ENCODE measurements at regions not wholly inside any gene's neighbourhood (a gene's known extent, or its start where the extent isn't known, plus 50 kb on each side); places are given as distances from the start of the nearest gene placed in this dataset.

DNA sequence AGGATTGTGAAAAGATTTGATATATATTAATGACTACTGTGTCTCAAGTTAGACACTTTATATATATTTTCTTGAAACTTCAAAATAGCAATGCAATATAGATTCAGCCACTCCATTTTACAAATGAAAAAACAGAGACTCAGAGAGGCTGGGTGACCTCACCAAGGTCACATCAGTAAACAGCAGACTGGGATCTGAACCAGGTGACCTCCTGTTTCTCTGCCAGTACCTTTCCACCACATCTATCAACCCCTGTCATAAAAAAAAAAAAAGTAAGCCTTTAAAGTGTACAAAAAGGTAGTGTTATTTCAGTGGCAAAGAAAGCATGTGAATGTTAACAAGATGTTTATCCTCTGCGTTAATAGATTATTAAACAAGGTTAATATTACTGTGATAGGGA is 466.5 kb upstream of the DYNLRB2 start:
- TF ChIP-seq ZNF423 (CRISPR knock-in tag; IDR thresholded peaks at IDR 0.05) (no peak), IRF2 (CRISPR knock-in tag; IDR thresholded peaks at IDR 0.05; ENCODE audit: borderline replicate concordance, low read depth) (no peak), ELF4 (CRISPR knock-in tag; IDR thresholded peaks at IDR 0.05; ENCODE audit: low read depth) (no peak), SP1 (CRISPR knock-in tag; conservative IDR thresholded peaks at IDR 0.05) (no peak), TCF7 (CRISPR knock-in tag; IDR thresholded peaks at IDR 0.05; ENCODE audit: low read depth) (no peak)
- TF ChIP-seq, protein P1, sequence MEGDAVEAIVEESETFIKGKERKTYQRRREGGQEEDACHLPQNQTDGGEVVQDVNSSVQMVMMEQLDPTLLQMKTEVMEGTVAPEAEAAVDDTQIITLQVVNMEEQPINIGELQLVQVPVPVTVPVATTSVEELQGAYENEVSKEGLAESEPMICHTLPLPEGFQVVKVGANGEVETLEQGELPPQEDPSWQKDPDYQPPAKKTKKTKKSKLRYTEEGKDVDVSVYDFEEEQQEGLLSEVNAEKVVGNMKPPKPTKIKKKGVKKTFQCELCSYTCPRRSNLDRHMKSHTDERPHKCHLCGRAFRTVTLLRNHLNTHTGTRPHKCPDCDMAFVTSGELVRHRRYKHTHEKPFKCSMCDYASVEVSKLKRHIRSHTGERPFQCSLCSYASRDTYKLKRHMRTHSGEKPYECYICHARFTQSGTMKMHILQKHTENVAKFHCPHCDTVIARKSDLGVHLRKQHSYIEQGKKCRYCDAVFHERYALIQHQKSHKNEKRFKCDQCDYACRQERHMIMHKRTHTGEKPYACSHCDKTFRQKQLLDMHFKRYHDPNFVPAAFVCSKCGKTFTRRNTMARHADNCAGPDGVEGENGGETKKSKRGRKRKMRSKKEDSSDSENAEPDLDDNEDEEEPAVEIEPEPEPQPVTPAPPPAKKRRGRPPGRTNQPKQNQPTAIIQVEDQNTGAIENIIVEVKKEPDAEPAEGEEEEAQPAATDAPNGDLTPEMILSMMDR (IDR thresholded peaks at IDR 0.05): no peak
- TF ChIP-seq, protein P2, sequence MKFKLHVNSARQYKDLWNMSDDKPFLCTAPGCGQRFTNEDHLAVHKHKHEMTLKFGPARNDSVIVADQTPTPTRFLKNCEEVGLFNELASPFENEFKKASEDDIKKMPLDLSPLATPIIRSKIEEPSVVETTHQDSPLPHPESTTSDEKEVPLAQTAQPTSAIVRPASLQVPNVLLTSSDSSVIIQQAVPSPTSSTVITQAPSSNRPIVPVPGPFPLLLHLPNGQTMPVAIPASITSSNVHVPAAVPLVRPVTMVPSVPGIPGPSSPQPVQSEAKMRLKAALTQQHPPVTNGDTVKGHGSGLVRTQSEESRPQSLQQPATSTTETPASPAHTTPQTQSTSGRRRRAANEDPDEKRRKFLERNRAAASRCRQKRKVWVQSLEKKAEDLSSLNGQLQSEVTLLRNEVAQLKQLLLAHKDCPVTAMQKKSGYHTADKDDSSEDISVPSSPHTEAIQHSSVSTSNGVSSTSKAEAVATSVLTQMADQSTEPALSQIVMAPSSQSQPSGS (CRISPR knock-in tag; IDR thresholded peaks at IDR 0.05; ENCODE audit: borderline replicate concordance, low read depth): no peak
- TF ChIP-seq, protein P3, sequence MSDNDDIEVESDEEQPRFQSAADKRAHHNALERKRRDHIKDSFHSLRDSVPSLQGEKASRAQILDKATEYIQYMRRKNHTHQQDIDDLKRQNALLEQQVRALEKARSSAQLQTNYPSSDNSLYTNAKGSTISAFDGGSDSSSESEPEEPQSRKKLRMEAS (CRISPR knock-in tag; IDR thresholded peaks at IDR 0.05): no peak

Data from WTC11 (cell line).